B cell (primary cell): ENCODE measurements at regions not wholly inside any gene's neighbourhood (a gene's known extent, or its start where the extent isn't known, plus 50 kb on each side); places are given as distances from the start of the nearest gene placed in this dataset.

ENCODE experiments used
- CTCF ChIP-seq: fragments of 200-600 bp; IDR thresholded peaks from one replicate; pipeline ENCODE4 v1.8.0; 2022; ENCODE audit warnings: antibody characterized with exemption, mild to moderate bottlenecking
- EZH2 ChIP-seq: IDR thresholded peaks from 2 replicates; pipeline ENCODE4 v1.6.1; 2012; ENCODE audit warnings: borderline replicate concordance, low read depth, mild to moderate bottlenecking, moderate library complexity, low read length; ENCODE audit not compliant: insufficient read depth, poor library complexity, severe bottlenecking

- TF ChIP-seq CTCF (no peak), EZH2 (no peak)
Observed at GRCh38 chr3:98680723-98681122, 82.4 kb upstream of the ST3GAL6 start.
